ENCODE measurements at regions not wholly inside any gene's neighbourhood (a gene's known extent, or its start where the extent isn't known, plus 50 kb on each side); places are given as distances from the start of the nearest gene placed in this dataset.

- ATAC-seq: no peak
- no peak for TF ChIP-seq CSDC2 (CRISPR knock-in tag; IDR thresholded peaks at IDR 0.05)
- no peak for TF ChIP-seq ZNF565 (CRISPR knock-in tag; conservative IDR thresholded peaks at IDR 0.05; ENCODE audit: low read depth)
- TF ChIP-seq RARB (CRISPR knock-in tag; IDR thresholded peaks at IDR 0.05): no peak
- TF ChIP-seq ISL1 (CRISPR knock-in tag; IDR thresholded peaks at IDR 0.05): no peak
- TF ChIP-seq ESRRG (CRISPR knock-in tag; IDR thresholded peaks at IDR 0.05): no peak
- no peak for TF ChIP-seq ZNF70 (CRISPR knock-in tag; IDR thresholded peaks at IDR 0.05)
- TF ChIP-seq SNAI2 (CRISPR knock-in tag; IDR thresholded peaks at IDR 0.05): no peak
- no peak for TF ChIP-seq ARNTL (CRISPR knock-in tag; IDR thresholded peaks at IDR 0.05; ENCODE audit: borderline replicate concordance, low read depth)
- TF ChIP-seq PPARA (CRISPR knock-in tag; IDR thresholded peaks at IDR 0.05; ENCODE audit: borderline replicate concordance): no peak
- no peak for TF ChIP-seq ZFP30 (CRISPR knock-in tag; IDR thresholded peaks at IDR 0.05)
- TF ChIP-seq TCF4 (CRISPR knock-in tag; IDR thresholded peaks at IDR 0.05; ENCODE audit: borderline replicate concordance): no peak
- no peak for TF ChIP-seq TSHZ2 (CRISPR knock-in tag; IDR thresholded peaks at IDR 0.05)
- no peak for TF ChIP-seq TOX (CRISPR knock-in tag; IDR thresholded peaks at IDR 0.05; ENCODE audit: borderline replicate concordance)
- TF ChIP-seq, protein P1, sequence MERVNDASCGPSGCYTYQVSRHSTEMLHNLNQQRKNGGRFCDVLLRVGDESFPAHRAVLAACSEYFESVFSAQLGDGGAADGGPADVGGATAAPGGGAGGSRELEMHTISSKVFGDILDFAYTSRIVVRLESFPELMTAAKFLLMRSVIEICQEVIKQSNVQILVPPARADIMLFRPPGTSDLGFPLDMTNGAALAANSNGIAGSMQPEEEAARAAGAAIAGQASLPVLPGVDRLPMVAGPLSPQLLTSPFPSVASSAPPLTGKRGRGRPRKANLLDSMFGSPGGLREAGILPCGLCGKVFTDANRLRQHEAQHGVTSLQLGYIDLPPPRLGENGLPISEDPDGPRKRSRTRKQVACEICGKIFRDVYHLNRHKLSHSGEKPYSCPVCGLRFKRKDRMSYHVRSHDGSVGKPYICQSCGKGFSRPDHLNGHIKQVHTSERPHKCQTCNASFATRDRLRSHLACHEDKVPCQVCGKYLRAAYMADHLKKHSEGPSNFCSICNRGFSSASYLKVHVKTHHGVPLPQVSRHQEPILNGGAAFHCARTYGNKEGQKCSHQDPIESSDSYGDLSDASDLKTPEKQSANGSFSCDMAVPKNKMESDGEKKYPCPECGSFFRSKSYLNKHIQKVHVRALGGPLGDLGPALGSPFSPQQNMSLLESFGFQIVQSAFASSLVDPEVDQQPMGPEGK (CRISPR knock-in tag; IDR thresholded peaks at IDR 0.05; ENCODE audit: borderline replicate concordance): no peak
- TF ChIP-seq CSRNP3 (CRISPR knock-in tag; IDR thresholded peaks at IDR 0.05): no peak
- TF ChIP-seq BACH2 (CRISPR knock-in tag; IDR thresholded peaks at IDR 0.05; ENCODE audit: borderline replicate concordance): no peak
- no peak for TF ChIP-seq ZC3H10 (CRISPR knock-in tag; IDR thresholded peaks at IDR 0.05)
- TF ChIP-seq ZNF8 (CRISPR knock-in tag; IDR thresholded peaks at IDR 0.05): no peak
Observed at GRCh38 chr3:107443461-107443860, 66.2 kb downstream of the CCDC54 start.

- TF ChIP-seq ZNF565 (CRISPR knock-in tag; conservative IDR thresholded peaks at IDR 0.05; ENCODE audit: low read depth) (no peak), ARNTL (CRISPR knock-in tag; IDR thresholded peaks at IDR 0.05; ENCODE audit: borderline replicate concordance, low read depth) (no peak), BACH2 (CRISPR knock-in tag; IDR thresholded peaks at IDR 0.05; ENCODE audit: borderline replicate concordance) (no peak), ZC3H10 (CRISPR knock-in tag; IDR thresholded peaks at IDR 0.05) (no peak), GLIS3 (CRISPR knock-in tag; IDR thresholded peaks at IDR 0.05) (no peak), OSR1 (CRISPR knock-in tag; IDR thresholded peaks at IDR 0.05) (no peak), ISL1 (CRISPR knock-in tag; IDR thresholded peaks at IDR 0.05) (no peak), CSDC2 (CRISPR knock-in tag; IDR thresholded peaks at IDR 0.05) (no peak)
- TF ChIP-seq, protein P1 (CRISPR knock-in tag; IDR thresholded peaks at IDR 0.05; ENCODE audit: borderline replicate concordance): no peak
Observed at GRCh38 chr3:107446706-107447105, 69.5 kb downstream of the CCDC54 start.

DNA sequence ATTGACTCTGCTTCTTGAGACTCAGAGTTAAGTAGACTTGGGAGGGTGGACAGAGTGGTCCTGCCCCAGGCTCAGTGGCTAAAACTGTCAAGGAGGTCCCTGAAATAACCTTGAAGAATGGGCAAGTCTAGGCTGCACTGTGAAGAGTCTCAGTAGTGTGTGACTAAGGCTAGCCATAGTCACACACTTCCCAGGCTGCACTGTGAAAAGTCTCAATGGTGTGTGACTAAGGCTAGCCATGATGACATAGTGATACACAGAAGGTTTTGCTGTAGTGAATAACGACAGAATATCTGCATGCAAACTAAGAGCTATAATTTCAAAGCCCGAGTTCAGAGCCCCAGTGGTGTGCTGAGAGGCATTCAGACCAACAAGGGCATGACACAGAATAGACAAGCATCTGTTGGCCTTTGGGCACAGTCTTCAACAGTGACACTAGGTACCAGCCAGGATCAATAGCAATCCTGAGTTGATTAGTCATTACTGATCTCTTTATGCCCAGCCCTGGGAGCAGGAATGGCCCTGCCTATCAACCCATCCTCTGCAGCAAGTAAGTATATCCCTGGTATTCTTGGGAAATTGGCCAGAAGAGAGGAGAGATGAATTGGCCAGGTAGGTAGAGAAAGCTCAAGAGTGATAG is 72.4 kb upstream of the BBX start:
- no peak for TF ChIP-seq OSR1 (CRISPR knock-in tag; IDR thresholded peaks at IDR 0.05)
- TF ChIP-seq CSDC2 (CRISPR knock-in tag; IDR thresholded peaks at IDR 0.05): no peak
- TF ChIP-seq ARNTL (CRISPR knock-in tag; IDR thresholded peaks at IDR 0.05; ENCODE audit: borderline replicate concordance, low read depth): no peak
- TF ChIP-seq ZNF8 (CRISPR knock-in tag; IDR thresholded peaks at IDR 0.05): no peak
- no peak for TF ChIP-seq ISL1 (CRISPR knock-in tag; IDR thresholded peaks at IDR 0.05)
- no peak for TF ChIP-seq ZFP30 (CRISPR knock-in tag; IDR thresholded peaks at IDR 0.05)
- TF ChIP-seq ZNF565 (CRISPR knock-in tag; conservative IDR thresholded peaks at IDR 0.05; ENCODE audit: low read depth): no peak
- no peak for TF ChIP-seq SNAI2 (CRISPR knock-in tag; IDR thresholded peaks at IDR 0.05)
- no peak for TF ChIP-seq ZNF70 (CRISPR knock-in tag; IDR thresholded peaks at IDR 0.05)
- TF ChIP-seq, protein P2, sequence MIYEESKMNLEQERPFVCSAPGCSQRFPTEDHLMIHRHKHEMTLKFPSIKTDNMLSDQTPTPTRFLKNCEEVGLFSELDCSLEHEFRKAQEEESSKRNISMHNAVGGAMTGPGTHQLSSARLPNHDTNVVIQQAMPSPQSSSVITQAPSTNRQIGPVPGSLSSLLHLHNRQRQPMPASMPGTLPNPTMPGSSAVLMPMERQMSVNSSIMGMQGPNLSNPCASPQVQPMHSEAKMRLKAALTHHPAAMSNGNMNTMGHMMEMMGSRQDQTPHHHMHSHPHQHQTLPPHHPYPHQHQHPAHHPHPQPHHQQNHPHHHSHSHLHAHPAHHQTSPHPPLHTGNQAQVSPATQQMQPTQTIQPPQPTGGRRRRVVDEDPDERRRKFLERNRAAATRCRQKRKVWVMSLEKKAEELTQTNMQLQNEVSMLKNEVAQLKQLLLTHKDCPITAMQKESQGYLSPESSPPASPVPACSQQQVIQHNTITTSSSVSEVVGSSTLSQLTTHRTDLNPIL (CRISPR knock-in tag; IDR thresholded peaks at IDR 0.05; ENCODE audit: low read depth): no peak
- TF ChIP-seq RARB (CRISPR knock-in tag; IDR thresholded peaks at IDR 0.05): no peak
- no peak for TF ChIP-seq GLIS3 (CRISPR knock-in tag; IDR thresholded peaks at IDR 0.05)
- no peak for TF ChIP-seq POU6F1 (CRISPR knock-in tag; IDR thresholded peaks at IDR 0.05; ENCODE audit: borderline replicate concordance, low read depth)
- ATAC-seq: no peak

More at GRCh38 chr3:107446706-107447105, 69.5 kb downstream of the CCDC54 start:
- ATAC-seq: no peak

Measured in SK-N-SH treated with all-trans-retinoic acid at 6 μM for 48 hours (cell line).